Germinal center (tissue), 1 donor: ENCODE measurements at regions not wholly inside any gene's neighbourhood (a gene's known extent, or its start where the extent isn't known, plus 50 kb on each side); places are given as distances from the start of the nearest gene placed in this dataset.

Experiments used
- DNase-seq: peaks from one replicate; pipeline ENCODE4 v3.0.0; 2012; ENCODE audit warnings: mixed read lengths, low spot score

DNA sequence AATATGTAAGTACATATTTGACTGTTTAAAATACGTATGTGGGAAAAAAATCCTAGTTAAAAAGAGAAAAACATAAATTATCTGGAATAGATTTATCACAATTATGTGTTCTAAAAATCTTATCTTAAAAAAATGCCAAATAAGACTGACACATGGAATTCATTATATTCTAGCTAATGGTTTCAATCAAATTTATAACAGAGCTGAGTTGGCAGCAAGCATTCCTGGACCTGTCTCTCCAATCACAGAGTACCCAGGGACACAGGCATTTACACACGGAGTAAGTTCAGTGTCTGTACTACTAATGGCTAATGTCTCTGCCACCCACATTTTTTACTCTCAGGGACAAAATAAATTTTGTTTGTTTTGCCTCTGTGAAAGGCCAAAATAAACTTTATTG is 122.3 kb downstream of the RPS12 start:
- no peak for DNase-seq

DNA sequence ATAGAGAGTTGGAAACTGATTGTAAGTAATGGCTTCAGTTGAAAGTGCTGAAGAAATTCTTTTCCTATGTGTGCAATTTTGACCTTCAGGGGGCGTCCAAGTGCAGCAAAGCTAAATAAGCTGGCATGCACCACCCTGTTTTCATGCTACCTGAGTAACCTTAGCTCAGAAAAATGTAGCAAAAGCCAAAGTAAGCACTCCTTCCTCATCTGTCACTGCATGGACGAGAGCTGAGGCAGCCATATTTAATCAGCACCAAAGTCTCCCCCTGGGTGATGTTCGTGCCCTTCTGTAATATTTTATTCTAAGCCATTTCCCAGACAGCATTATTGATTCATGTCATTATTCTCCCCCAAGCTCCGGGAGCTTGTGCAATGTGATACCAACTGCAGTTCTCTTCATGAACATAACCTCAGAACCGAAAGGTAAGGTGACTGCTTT is 123.1 kb downstream of the RPS12 start:
- peak; percentile 11 for DNase-seq

DNA sequence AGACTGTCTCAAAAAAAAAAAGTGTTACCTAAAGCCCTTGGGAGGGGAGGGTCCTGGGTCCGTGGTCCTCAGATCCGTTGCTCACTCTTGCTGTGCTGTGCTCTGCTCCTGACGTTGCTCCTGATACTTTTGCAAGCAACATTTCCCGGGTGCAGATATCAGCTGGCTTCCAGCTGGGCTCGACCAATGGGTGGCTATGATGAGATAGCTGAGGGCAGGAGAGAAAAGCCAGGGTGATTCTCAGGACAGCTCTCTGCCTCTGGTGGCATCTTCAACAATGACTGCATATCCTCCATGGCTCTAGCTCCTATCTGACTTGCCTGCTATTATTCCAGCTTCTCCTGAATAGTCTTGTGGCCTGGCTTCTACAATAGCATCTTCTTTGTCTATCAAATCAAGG is 134.5 kb downstream of the RPS12 start:
- DNase-seq = no peak

DNA sequence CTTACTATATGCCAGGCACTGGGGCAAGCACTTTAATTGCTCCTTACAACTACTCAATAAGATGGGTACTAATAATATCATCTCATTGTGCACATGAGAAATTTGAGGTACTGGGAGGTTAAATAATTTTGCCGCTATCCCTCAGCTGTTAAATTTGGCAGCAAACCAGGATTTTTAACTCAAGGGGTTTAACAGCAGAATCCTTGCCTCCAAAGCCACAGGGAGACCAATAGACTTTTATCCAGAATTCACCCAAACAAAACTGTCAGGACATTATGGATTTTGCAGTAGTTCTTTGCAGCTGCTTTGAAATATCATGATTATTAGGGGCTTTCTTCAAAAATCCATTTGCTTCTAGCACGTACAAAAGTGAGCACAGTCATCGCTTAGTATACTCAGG is 136.2 kb downstream of the RPS12 start:
- DNase-seq = no peak

DNA sequence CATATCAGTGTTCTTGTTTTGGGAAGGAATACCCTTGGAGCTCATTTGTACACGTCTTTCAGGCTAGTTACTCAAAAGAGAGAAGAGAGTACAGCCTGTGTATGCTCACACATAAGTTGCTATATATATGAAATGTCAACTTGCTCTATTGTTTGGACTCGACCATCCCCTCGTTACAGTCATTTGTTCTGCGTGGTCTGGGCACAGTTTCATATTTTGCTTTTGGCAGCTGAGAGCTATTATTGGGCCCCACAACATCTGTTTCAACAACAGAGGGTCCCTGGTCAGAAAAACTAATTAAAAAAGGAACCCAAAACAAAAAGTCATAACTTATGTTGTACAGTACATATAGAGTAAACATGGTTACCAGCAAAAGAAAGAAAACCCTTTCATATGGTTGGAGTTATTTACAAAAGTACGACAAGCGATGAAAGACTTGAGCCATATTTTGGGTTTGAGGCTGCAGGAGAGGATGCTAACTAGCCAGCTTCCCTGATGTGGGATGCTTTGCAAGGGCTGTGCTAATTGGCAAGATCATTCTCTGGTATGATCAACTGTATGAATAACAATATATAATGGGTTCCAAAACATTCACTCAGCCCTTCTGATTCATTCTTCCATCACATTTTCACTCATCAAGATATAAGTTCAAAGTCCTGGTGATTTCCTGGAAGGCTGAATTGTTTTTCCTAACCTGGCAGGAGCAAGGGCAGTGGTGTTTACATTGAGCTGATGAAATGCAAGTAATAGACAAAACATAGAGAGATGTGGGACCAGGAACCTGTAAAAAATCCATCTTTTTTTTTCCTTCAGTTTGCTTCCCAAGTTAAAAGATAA is 137.9 kb downstream of the RPS12 start:
- DNase-seq = no peak

DNA sequence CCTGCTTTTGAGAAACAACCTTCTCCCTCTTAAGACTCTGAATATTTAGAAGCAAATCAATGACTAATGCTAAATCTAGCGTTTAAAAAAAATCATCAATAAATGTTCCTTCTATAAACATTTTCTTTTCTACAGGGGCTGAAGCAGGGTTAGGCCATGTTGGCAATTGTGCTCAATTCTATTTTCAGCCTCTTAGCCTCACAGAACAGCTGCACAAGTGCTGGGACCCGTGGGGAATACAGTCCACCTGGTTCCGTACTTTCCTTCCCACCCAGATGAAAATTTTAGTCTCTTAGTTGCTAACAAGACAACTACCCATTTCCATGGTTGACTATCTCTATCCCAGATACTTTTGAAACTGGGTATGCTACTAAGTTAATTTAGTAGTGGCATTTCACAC is 138.6 kb downstream of the RPS12 start:
- DNase-seq = no peak

DNA sequence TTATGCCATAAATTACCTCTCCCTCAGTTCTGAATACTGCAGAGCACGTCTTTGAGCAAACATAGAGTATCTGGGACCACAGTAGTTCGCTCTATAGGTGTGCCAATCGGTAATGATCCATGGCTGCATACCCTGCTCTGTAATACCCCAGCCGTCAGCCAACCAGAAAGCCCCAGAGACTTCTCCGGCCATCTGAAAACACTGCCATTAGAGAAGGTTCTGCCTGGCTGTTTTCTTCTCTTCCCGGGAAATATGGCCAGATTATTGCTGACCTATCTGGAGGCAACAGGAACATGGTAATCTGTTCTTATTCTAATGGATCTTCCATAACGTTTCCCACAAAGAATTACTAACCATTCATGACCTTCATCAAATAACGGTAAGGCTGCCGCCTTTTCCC is 139.9 kb downstream of the RPS12 start:
- no peak for DNase-seq

DNA sequence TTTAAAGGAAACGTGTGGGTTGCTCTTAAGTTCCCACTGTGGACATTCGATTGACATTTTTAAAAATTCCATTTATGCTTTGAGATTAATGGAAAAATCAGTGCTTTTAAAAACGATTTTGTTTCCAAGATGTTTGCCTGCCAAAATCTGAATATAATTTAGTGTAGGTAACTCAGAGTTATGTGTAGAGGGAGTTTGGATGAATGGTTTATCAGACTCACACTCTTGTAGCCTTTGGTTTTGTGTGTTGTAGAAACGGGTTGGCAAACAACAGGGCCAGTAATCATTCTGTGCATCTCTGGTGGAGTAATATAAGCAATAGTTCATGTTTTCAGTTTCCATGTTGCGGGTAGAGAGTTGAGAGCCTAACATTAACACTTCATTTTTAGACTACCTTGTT is 140.6 kb downstream of the RPS12 start:
- no peak for DNase-seq

DNA sequence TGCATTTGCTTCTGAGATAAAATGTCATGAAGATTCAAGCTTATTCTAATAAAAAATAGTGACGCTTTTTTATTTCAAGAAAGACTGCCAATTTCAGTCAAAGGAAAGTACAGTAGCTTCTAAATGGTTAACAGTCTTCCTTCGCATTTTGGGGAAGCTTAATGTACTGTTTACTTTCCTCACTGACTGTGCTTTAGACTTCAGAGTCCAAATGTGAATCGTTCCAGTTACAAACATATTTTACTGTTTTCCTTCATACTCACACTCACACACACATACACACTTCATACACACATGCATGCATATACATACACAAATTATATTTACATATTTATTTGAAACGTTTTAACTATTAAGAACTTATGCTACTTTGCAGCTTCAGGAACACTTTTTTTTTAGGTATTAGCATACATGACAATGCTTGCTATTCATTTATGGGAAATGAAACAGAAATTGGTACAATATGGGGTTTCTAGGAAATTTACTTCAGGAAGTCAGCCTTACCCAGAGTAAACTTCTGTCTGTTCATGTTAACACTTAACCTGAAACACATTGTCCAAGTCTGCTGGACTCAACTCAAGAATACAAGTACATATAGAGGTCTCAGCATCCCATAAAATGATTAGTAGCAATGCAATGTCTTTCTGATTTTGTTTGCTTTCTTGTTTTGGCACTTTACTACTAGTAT is 145.4 kb downstream of the RPS12 start:
- no peak for DNase-seq

DNA sequence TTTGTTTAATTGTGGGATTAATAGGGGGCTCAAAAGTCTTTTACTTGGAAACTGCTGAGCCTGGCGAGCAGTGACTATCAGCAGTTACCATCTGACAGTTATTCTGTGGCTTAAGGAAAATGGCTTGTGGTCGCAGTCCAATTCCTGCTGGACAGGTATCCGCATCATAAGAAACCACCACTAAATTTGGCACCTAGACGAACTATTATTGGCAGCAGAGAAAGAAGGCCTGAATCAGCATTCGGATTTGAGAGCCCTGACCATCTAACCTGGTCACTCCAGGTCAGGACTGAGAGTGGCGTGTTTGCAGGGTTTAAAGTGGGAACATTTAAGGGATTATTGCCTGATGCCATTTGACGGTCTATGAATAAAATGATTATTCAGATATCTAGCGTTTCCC is 146.4 kb downstream of the RPS12 start:
- DNase-seq = no peak

DNA sequence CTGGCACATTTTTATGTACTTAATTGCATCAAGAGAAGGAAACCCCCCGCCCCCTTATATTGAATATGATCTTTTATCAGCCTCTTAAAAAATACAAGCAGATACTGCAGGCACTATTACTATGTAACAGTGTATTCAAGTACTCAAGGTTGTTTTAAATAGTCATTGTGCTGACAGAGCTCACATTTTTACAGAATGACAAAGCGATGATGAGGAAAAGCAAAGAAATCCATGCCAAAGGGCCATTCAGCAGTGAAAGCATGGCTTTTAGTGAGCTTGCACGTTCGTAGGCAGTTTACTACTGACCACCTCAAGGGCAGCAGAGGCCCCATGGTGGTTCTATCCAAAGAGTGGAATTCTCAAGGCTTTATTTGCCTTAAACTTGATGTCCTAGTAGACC is 146.8 kb downstream of the RPS12 start:
- no peak for DNase-seq

DNA sequence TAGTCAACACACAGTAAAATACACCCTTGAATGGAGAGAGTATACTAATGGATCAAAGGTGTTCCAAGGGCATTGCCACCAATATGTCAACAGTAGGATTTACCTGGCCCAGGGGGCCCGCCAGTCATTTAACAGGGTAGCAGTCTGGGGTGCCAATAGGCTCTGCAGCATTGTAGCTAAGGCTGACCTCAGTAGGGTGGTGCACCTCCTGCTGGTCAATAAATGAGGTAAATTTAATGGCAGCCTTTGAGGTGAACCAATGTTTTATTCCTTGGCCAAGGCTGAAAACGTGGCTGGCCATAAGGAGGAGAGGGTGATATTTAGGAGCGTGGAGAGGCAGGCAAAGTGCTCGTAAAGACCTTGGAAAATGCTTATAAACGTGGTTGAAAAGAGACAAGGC is 147.2 kb downstream of the RPS12 start:
- peak; percentile 3 for DNase-seq

DNA sequence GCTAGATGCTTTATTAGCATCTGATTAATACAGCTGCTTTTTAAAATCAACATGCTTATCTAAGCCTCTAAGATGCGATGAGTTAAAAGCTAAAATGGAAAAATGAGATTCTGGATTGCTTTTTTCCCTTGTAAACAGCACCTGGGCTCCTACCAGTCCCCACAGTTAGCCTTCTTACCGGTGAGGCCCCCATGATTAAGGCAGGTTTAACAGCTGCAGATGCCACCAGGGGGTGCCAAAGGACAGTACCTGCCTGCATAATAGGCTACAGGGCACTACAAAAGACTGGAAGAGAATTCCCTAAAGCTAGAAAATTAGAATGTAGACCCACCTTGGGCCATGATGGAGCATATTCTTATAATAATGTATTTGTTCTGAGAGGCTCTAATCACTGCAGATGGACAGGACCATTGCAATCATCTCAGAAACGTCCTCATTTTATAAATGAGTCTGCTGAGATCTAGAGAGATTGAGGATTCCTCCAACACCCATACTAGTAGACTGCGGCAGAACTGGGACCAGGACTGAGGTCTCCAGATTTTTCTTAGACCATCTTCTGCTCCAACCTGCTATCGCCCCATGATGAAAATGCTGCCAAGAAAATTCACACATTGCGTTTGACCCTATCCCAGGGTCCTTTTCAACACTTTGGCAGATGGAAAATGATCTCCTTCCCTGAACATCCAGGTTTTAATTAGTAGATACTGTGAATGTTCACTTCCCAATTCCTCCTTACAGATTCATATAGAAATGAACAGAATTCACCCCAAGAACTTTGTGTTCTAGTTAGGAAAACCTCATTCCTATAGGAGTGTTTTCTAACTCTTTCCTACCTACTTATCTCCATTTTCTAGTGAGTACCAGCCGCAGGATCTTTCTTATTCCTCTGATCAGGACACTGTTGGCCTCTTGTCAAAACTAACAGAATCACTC is 148.8 kb downstream of the RPS12 start:
- DNase-seq = peak; percentile 47

DNA sequence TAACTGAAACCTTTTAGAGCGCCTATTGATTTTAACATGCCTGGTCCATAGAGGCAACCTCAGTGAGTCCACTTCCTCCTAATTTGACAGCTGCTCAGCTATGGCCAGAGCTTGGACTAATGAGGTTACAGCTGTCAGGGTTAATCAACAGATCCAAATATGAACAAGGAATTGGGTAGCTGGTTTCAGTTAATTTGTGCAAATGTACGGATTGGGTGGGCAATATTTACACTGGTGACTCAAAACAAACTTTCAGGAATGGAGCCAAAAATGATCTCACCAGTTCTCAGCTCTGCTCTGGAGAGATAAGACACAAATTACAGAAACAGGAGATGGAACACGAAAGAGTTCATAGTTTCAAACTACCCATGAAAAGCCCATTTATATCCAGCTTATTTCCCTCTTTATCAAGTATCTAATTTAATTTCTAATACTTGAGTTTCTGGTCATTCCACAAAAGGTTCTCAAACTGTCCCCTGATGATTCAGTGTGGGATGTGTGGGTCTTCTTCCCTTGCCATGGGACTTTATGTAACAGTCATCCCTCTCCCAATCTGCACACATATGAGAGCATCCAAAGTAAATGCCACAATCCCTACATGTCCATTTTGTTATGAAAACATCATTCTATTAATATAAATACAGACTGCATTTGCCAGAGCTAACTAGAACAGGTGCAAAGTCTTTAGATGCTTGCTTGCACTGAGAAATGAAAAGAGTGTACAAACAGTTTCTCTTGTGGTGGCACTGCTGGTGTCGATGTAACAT is 149.9 kb downstream of the RPS12 start:
- no peak for DNase-seq

DNA sequence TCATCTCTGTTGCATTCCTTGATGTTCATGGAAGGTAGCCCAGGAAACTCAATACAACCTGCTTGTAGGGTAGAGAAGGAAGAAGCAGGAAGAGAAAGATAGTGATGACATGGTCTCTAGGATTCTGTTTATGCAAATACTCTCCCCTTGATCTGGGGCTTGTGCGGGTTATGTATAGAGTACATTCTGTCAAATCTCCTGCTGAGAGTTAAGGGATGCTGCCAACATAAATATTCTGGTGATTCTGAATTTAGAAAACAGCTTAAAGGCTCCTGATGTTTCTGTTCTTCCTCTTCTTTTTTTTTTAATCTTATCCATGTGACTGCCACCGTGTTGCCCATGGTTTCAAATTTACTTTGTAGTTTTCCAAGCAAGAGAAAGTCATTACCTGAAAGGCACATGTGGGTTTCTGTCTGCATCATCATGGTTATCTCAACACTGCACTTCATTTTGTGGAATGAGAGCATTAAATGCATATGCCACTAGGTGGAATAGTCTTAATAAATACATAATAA is 150.6 kb downstream of the RPS12 start:
- DNase-seq = no peak

DNA sequence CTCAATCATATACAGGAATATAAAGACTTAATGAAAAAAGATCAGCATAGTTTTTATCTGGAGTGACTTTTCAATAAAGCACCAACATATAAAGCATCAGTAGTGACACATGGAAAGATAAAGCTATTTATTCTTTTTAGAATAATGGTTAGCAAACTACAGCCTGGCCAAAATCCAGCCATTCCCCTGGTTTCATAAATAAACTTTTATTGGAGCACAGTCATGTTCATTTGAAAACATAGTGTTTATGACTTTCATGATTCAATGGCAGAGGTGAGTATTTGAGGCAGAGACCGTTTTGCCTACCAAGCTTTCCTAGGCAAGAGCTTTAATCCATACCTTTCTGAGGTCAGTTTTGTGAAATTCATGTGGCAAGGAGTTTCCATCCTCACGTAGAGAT is 153.5 kb downstream of the RPS12 start:
- DNase-seq = no peak

DNA sequence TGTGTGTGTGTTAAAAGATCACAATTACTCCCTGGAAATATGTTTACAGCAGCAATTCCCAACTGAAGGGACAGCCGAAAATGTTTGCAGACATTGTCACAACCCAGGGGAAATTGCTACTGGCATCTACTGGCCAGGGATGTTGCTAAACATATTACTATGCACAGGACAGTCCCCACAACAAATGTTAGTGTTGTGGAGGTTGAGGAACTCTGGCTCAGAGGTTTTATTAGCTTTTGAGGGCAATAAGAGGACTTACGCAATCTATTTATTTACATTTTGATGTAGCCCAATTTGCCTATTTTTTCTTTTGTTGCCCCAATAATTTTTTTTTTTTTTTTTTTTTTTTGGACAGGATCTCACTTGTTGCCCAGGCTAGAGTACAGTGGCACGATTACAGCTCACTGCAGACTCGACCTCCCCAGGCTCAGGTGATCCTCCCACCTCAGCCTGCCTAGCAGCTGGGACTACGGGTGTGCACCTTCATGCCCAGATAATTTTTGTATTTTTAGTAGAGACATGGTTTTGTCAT is 154.1 kb downstream of the RPS12 start:
- no peak for DNase-seq

DNA sequence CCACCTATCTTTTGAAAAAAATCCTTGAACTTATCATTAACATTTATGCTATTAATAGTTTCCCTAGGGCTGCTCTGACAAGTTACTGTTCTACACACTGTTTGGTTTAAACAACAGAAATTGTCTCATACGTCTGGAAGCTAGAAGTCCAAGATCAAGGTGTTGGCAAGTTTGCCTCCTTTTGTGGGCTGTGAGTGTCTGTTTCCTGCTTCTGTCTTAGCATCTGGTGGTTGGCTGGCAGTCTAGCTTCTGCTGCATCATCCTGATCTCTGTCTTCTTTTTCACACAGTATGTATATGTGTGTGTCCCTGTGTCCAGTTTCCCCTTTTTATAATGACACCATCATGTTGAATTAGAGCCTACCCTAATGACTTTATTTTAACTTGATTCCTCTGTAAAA is 154.8 kb downstream of the RPS12 start:
- no peak for DNase-seq

DNA sequence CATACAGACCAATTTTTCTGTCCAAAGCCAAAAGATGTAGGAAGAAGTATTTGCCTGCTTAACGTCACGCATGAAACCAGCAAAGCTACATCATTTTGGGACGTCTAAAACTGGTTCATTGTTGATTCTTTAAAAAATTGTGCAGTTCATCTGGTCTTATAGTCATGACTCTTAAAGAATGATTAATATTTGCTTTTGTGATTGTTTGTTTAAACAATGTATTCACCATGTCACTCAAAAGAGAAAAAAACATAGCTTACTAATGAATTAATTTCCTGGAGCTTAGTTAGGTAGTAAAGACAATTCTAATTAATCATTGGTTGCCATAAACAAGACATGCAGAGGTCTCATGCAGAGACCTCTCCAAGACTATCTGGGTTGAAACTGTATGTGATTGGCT is 157.3 kb downstream of the RPS12 start:
- DNase-seq = no peak

DNA sequence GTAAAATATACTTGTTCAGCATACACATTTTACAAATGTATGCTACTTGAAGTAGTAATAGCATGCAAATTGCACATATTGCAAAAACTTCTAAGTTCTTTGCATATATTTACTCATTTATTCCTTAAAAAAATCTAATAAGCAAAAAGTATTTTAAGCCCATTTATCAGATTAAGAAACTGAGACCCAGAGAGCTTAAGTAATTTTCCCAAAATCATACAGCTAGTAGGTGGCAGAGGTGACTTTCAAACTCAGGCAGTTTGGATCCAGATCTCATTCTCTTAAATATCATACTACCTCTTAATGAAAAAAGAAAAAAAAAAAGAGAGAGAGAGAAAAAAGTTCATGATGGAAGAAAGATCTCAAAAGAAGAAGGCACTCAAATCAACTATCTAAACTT is 157.9 kb downstream of the RPS12 start:
- DNase-seq = no peak

DNA sequence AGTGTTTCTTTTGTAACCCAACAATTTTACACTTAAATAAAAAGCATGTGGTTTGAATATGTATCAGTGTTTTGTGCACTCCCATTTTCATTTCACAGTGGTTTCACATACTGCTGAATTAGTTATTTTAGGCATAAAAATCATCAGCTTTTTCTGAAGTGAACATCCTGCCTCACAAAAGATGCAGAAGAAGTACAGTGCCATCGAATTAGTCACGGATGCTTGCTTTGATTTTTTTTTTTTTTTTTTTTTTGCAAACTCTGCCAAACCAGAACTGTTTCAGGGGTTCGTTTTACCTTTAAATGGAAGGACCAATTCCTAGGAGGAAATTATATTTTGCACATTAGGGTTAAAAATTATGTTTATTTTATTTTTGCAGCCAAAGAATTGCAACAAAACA is 158.6 kb downstream of the RPS12 start:
- no peak for DNase-seq
